ENCODE measurements at regions not wholly inside any gene's neighbourhood (a gene's known extent, or its start where the extent isn't known, plus 50 kb on each side); places are given as distances from the start of the nearest gene placed in this dataset.

DNA sequence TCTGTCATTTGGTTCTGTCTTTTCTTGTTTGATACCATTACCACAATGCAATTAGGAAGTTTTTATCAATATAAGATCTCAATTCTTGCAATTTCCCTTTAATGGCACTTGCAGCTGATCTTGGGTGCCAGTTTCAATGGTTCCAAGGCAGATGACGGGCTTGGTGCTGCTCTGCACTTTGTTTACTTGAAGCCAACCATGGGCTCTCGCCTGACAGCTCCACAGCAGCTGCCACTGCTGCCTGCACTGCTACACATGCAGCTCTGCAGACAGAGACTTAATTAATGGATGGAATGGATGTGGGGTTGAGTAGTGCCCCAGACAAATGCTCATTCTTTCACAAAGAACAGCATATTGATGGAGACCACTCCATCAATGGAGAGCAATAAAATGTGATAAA lies 1024.3 kb upstream of the EPHA7 start:
- H3K4me1 ChIP-seq (ENCODE audit: control insufficient read depth, extremely low read depth, insufficient read depth, low read length): no peaks in the 10 kb centered on the region
- no peak overlapping the region for H3K4me3 ChIP-seq (replicated peaks in 1 of 3; ENCODE audit: insufficient read depth in 1 of 3, low read depth in 1 of 3, low read length in 3 of 3)
- no peaks in the 10 kb centered on the region for H3K36me3 ChIP-seq (ENCODE audit: control insufficient read depth in 2 of 2, extremely low read depth in 1 of 2, insufficient read depth in 2 of 2, low read length in 2 of 2)
- no peaks in the 10 kb centered on the region for H3K9me3 ChIP-seq (replicated peaks; ENCODE audit: control insufficient read depth, insufficient read depth, low read length)
- H2AFZ ChIP-seq (ENCODE audit: low read depth, low read length): no peak overlapping the region
- H3K79me2 ChIP-seq (ENCODE audit: control insufficient read depth, insufficient read depth, low read length): no peaks in the 10 kb centered on the region
- FAIRE-seq (no peak), DNase-seq (ENCODE audit: low read depth, low spot score) (no peak)
- TF ChIP-seq MAX (IDR thresholded peaks at IDR 0.05; ENCODE audit: insufficient read depth, insufficient read length) (no peak), GATA2 (IDR thresholded peaks at IDR 0.05; ENCODE audit: insufficient read depth, insufficient read length, low read depth, low read length) (no peak), POLR2A (IDR thresholded peaks at IDR 0.05; ENCODE audit: low read depth, low read length) (no peak), FOS (IDR thresholded peaks at IDR 0.05; ENCODE audit: borderline replicate concordance, insufficient read depth, low read length) (no peak), POLR2AphosphoS5 (IDR thresholded peaks at IDR 0.05; ENCODE audit: insufficient read depth, low read depth, low read length) (no peak), EZH2 (IDR thresholded peaks at IDR 0.05; ENCODE audit: borderline replicate concordance, low read depth, low read length, severe bottlenecking) (no peak), MYC (IDR thresholded peaks at IDR 0.05; ENCODE audit: low read depth, low read length) (no peak), JUN (IDR thresholded peaks at IDR 0.05; ENCODE audit: borderline replicate concordance, insufficient read depth, insufficient read length, low read depth) (no peak)
- TF ChIP-seq, protein P1, sequence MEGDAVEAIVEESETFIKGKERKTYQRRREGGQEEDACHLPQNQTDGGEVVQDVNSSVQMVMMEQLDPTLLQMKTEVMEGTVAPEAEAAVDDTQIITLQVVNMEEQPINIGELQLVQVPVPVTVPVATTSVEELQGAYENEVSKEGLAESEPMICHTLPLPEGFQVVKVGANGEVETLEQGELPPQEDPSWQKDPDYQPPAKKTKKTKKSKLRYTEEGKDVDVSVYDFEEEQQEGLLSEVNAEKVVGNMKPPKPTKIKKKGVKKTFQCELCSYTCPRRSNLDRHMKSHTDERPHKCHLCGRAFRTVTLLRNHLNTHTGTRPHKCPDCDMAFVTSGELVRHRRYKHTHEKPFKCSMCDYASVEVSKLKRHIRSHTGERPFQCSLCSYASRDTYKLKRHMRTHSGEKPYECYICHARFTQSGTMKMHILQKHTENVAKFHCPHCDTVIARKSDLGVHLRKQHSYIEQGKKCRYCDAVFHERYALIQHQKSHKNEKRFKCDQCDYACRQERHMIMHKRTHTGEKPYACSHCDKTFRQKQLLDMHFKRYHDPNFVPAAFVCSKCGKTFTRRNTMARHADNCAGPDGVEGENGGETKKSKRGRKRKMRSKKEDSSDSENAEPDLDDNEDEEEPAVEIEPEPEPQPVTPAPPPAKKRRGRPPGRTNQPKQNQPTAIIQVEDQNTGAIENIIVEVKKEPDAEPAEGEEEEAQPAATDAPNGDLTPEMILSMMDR (IDR thresholded peaks at IDR 0.05; ENCODE audit: extremely low read depth in 1 of 2, insufficient read depth in 1 of 2, low read depth in 1 of 2, low read length in 2 of 2): no peak
- no peak overlapping the region for H3K27ac ChIP-seq (ENCODE audit: insufficient read depth, low read depth, low read length)
- no peaks in the 10 kb centered on the region for H3K9me1 ChIP-seq (replicated peaks; ENCODE audit: control insufficient read depth, extremely low read depth, insufficient read depth, low read length)
- POLR2A ChIA-PET: no interaction called here
- intact Hi-C loops (cut with micrococcal nuclease) (no loop called here), dilution Hi-C loops (cut with MboI; ENCODE audit: extremely low pct_ligation_motif_present, low sequenced_read_pairs) (no loop called here)
- H3K4me2 ChIP-seq (ENCODE audit: insufficient read depth, low read length): no peak overlapping the region
- CTCF ChIA-PET: no interaction called here
- no peak overlapping the region for H3K9ac ChIP-seq (replicated peaks; ENCODE audit: extremely low read depth, insufficient read depth, low read length)
- H4K20me1 ChIP-seq (replicated peaks; ENCODE audit: control insufficient read depth, extremely low read depth, insufficient read depth, low read length): no peaks in the 10 kb centered on the region
- no peaks in the 10 kb centered on the region for H3K27me3 ChIP-seq (ENCODE audit: control insufficient read depth in 2 of 2, insufficient read depth in 2 of 2, low read length in 2 of 2)
- BruUV-seq (replicated peaks): no TSS peak
